GM12864 (cell line): ENCODE measurements at regions not wholly inside any gene's neighbourhood (a gene's known extent, or its start where the extent isn't known, plus 50 kb on each side); places are given as distances from the start of the nearest gene placed in this dataset.

Experiments used
- DNase-seq: peaks from one replicate; pipeline ENCODE4 v3.0.0-alpha.2; 2011; ENCODE audit warnings: low read depth
- H3K4me3 ChIP-seq: 2 replicates; pipeline ENCODE4 v1.5.1; 2011; ENCODE audit warnings: mild to moderate bottlenecking, low read depth, low read length, control low read depth
- CTCF ChIP-seq: IDR thresholded peaks from 2 replicates; pipeline ENCODE4 v1.5.1; 2011; ENCODE audit warnings: low read depth, mild to moderate bottlenecking, moderate library complexity, low read length, control low read depth, inconsistent platforms; ENCODE audit errors: missing control alignments

DNA sequence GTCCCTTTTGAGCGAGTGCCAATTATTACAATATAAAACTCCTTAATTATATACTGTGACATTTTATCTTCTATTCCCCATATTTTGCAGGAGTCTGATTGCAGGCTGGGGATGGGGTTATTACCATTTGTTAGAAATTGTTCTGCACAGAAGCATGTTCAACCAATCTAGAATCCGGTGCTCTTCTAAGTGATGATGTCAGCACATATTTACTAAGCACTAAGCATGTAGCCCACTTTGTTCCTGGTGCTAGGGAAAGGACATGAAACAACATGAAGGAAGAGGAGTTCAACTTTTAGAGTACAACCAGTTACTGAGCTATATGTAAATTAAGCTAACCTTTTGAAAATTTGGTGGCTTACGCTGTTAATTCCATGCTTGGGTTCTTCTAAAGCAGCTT lies 52.8 kb upstream of the IL1RAPL2 start:
- no peak for DNase-seq
- no peak overlapping the region for H3K4me3 ChIP-seq
- no peak for TF ChIP-seq CTCF

- TF ChIP-seq CTCF: no peak
- DNase-seq: no peak
- H3K4me3 ChIP-seq: no peak overlapping the region
Observed at GRCh38 chrX:104510801-104511200, 55.2 kb upstream of the IL1RAPL2 start.

DNA sequence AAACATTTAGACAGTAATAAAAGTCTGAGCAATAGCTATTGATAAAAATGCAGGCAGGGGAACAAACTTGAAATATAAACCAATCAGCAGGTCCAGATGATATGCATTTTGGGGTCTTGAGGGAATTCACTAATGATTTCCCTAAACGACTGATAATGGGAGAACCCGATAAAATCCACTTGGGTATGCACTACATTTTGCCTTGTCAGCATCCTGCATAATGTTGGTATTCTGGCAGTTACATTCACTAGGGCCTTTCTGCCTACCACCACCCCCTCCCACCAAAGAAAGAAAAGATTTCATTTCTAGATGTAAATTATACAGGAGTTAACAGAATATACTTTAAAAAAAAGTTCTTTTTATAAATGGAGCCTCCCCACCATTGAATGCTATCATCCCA lies 63.5 kb upstream of the IL1RAPL2 start:
- TF ChIP-seq CTCF: no peak
- no peak overlapping the region for H3K4me3 ChIP-seq
- DNase-seq: no peak

DNA sequence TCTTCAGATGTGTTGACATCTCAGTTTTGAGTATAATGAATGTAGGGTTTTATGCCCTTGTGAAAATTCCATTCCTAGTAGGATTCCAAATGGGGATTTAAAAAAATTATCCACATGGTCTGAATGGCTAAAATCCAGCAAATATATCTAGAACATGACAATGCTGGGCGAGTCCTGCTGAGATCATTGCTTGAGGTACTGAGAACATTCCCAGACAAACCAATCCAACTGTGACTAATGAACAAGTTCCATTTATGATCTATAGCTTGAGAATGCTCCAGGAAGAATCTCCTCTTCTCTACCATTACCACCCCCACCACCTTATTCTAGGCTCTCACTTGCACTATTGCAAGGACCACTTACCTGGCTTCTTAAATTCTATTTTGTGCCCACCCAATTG lies 77.2 kb upstream of the IL1RAPL2 start:
- DNase-seq: no peak
- H3K4me3 ChIP-seq: no peak overlapping the region
- TF ChIP-seq CTCF: no peak

DNA sequence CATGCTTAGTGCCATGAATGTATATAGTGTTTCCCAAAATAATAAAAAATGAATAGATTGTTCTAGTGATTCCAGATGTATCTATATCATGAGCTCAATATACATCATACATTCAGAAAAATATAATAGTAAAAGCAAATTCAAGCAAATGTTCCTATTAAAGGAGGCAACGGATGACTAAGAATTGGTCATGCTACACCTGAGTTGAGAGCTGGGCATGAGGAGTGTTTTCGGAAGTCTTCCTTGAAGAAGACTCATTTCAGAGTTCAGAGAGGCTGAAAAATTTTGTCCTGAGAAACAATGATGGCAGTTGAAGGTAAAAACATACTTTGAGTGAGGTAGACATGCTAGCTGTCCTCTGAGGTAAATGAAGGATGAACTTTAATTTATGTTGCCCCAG lies 79.3 kb upstream of the IL1RAPL2 start:
- no peak overlapping the region for H3K4me3 ChIP-seq
- no peak for TF ChIP-seq CTCF
- no peak for DNase-seq

GRCh38 chrX:104482757-104483156 lies 83.2 kb upstream of the IL1RAPL2 start:
- no peak overlapping the region for H3K4me3 ChIP-seq
- DNase-seq: no peak

More at GRCh38 chrX:104482757-104483156, 83.2 kb upstream of the IL1RAPL2 start:
- no peak for TF ChIP-seq CTCF
